ENCODE measurements at regions not wholly inside any gene's neighbourhood (a gene's known extent, or its start where the extent isn't known, plus 50 kb on each side); places are given as distances from the start of the nearest gene placed in this dataset.

GRCh38 chr21:17433730-17434129 is 79.1 kb upstream of the CXADR start:
- no peak overlapping the region for H3K4me3 ChIP-seq (ENCODE audit: low read depth, low read length)
- DNase-seq (ENCODE audit: low read depth), result no peak
- TF ChIP-seq, protein P1, sequence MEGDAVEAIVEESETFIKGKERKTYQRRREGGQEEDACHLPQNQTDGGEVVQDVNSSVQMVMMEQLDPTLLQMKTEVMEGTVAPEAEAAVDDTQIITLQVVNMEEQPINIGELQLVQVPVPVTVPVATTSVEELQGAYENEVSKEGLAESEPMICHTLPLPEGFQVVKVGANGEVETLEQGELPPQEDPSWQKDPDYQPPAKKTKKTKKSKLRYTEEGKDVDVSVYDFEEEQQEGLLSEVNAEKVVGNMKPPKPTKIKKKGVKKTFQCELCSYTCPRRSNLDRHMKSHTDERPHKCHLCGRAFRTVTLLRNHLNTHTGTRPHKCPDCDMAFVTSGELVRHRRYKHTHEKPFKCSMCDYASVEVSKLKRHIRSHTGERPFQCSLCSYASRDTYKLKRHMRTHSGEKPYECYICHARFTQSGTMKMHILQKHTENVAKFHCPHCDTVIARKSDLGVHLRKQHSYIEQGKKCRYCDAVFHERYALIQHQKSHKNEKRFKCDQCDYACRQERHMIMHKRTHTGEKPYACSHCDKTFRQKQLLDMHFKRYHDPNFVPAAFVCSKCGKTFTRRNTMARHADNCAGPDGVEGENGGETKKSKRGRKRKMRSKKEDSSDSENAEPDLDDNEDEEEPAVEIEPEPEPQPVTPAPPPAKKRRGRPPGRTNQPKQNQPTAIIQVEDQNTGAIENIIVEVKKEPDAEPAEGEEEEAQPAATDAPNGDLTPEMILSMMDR (IDR thresholded peaks at IDR 0.05; ENCODE audit: insufficient read depth, low read depth, low read length, missing control alignments), result no peak

DNA sequence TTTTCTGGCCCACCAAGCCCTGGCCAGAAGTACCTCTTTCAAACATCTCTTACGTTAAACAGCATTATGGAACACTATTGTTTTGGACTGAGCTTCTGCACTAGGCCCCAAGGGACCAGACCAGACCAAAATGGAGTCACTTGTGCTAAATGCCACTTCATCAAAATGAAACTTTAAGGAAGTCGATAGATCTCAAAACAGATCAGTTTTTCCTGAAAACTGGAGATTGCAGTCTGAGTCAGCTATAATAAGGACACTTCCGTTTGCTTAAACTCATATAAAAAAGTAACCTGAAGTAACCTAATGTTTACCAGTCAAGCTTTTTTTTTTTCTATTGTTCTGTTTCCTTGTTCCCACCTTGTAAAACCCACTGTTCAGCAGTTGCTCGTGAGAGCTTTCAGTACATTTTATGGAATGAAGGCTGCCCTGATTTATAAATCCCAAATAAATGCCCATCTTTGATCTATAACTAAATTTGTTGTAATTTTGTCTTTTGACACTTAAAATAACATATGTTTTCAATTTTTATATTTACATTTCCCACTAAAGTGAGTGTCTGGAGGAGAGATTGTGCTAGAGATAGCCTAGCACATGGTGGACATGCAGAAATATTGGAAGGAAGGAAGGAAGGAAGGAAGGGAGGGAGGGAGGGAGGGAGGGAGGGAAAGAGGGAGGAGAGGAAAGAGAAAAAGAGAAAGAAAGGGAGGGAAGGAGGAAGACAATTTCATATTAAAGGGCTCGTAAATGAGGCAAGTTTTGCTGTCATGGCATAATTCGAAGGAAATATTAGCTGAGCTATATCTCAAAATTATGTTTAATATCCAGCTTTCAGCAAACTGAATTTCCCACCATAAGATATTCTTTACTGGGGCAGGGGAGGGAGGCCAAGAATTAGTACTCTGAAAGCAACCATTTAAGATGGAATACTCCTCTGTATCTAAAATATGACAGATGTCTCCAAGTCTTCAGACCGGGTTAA is 77.0 kb upstream of the CXADR start:
- TF ChIP-seq, protein P1 (IDR thresholded peaks at IDR 0.05; ENCODE audit: insufficient read depth, low read depth, low read length, missing control alignments), result no peak
- no peak for DNase-seq (ENCODE audit: low read depth)
- no peak overlapping the region for H3K4me3 ChIP-seq (ENCODE audit: low read depth, low read length)

DNA sequence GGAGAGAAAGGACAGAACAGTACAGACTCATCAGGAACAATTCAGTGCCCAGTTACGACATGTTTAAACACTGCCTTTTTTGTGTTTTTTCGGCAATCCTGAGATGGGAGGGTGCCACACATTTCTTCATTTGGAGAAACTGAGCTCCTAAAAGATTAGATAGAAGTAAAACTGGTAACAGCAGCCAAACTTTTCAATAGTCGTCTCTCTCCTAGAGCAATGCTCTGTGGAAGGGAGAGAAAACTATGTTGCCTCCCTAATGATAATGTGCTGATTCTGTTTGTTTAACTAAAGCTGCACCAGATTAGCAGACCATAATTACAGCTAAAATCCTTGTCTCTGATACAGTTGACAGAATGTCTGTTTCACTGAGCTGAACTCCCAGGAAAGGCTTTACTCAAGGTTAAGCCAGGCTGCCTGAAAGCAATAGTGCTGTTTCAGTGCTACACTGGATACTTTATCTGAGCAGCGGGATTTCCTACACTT is 76.2 kb upstream of the CXADR start:
- DNase-seq (ENCODE audit: low read depth), result no peak
- TF ChIP-seq, protein P1 (IDR thresholded peaks at IDR 0.05; ENCODE audit: insufficient read depth, low read depth, low read length, missing control alignments), result no peak
- no peak overlapping the region for H3K4me3 ChIP-seq (ENCODE audit: low read depth, low read length)

GRCh38 chr21:17438635-17439034 is 74.2 kb upstream of the CXADR start:
- DNase-seq (ENCODE audit: low read depth), result no peak
- no peak overlapping the region for H3K4me3 ChIP-seq (ENCODE audit: low read depth, low read length)

DNA sequence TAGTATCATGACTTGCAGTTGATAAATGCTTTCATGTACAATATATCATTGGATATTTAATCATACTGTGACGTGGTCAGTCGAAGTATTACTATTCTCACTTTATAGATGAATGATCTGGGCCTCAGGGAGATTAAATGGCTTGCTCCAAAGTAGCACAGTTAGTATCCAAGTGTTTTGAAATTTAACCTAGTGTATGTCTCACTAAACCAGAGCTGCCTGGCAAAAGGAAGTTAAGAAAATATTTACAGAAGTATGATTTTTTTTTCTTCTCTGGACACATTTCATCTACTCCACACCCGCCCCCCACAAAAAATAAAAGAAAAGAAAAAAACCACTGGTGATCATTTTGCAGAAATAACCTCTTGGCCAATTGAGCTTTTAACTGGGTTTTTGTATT is 71.9 kb upstream of the CXADR start:
- no peak overlapping the region for H3K4me3 ChIP-seq (ENCODE audit: low read depth, low read length)
- no peak for DNase-seq (ENCODE audit: low read depth)

More at GRCh38 chr21:17438635-17439034, 74.2 kb upstream of the CXADR start:
- TF ChIP-seq, protein P1 (IDR thresholded peaks at IDR 0.05; ENCODE audit: insufficient read depth, low read depth, low read length, missing control alignments), result no peak

DNA sequence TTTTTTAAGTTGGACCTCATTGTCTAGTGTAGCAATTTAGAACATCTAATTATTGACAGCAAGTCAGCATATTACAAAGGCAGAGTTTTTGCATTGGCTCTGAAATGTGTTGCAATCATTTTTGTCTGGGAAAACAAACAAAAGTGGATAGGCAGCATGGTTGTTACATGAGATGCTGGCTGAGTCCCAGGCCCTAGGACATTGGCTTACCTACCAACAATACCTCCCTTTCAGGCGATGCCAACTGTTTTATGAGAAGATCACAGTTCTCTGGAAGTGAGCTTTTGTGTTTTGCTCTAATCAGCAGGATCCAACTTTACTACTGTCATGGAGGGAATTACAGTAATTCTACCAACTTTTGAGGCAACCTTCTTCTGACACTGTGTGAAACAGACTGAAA is 71.5 kb upstream of the CXADR start:
- TF ChIP-seq, protein P1 (IDR thresholded peaks at IDR 0.05; ENCODE audit: insufficient read depth, low read depth, low read length, missing control alignments), result no peak
- H3K4me3 ChIP-seq (ENCODE audit: low read depth, low read length), result no peak overlapping the region
- DNase-seq (ENCODE audit: low read depth), result no peak

More for the DNA sequence above, 71.9 kb upstream of the CXADR start:
- TF ChIP-seq, protein P1 (IDR thresholded peaks at IDR 0.05; ENCODE audit: insufficient read depth, low read depth, low read length, missing control alignments), result no peak
